ENCODE measurements at regions not wholly inside any gene's neighbourhood (a gene's known extent, or its start where the extent isn't known, plus 50 kb on each side); places are given as distances from the start of the nearest gene placed in this dataset.

- intact Hi-C loops (cut with DNase I) = no loop called here
- no peak for ATAC-seq
- TF ChIP-seq, protein P1, sequence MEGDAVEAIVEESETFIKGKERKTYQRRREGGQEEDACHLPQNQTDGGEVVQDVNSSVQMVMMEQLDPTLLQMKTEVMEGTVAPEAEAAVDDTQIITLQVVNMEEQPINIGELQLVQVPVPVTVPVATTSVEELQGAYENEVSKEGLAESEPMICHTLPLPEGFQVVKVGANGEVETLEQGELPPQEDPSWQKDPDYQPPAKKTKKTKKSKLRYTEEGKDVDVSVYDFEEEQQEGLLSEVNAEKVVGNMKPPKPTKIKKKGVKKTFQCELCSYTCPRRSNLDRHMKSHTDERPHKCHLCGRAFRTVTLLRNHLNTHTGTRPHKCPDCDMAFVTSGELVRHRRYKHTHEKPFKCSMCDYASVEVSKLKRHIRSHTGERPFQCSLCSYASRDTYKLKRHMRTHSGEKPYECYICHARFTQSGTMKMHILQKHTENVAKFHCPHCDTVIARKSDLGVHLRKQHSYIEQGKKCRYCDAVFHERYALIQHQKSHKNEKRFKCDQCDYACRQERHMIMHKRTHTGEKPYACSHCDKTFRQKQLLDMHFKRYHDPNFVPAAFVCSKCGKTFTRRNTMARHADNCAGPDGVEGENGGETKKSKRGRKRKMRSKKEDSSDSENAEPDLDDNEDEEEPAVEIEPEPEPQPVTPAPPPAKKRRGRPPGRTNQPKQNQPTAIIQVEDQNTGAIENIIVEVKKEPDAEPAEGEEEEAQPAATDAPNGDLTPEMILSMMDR (IDR thresholded peaks at IDR 0.05) = no peak
- DNase-seq = no peak
- no peaks in the 10 kb centered on the region for H3K36me3 ChIP-seq
- H3K9me3 ChIP-seq = no peaks in the 10 kb centered on the region
- H3K4me1 ChIP-seq = no peaks in the 10 kb centered on the region
- H3K27ac ChIP-seq = no peak overlapping the region
- no peaks in the 10 kb centered on the region for H3K27me3 ChIP-seq
- no peak overlapping the region for H3K4me3 ChIP-seq
Measured at GRCh38 chr14:101353422-101353821, 207.9 kb upstream of the DIO3 start.

DNA sequence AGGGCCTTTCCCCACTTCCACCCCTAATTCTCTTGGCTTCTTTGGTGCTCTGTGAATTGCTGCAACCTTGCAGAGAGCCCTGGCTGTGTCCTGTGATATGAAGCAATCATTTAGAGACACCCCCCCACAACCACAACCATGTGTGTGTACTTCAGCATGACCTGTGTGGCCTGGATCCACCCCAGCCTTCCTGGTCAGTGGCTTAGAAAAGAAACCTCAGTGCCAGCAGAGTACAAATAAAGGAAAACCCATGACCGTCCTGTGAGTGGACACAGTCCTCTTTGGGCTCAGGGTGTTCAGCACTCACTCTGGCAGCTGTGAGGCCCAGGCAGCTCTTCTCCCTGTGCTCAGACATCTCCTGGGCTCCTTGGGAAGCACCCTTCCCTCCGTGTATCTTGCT lies 206.6 kb upstream of the DIO3 start:
- H3K27ac ChIP-seq = no peak overlapping the region
- ATAC-seq = no peak
- no peaks in the 10 kb centered on the region for H3K27me3 ChIP-seq
- DNase-seq = no peak
- TF ChIP-seq, protein P1 (IDR thresholded peaks at IDR 0.05) = no peak
- no peaks in the 10 kb centered on the region for H3K36me3 ChIP-seq
- intact Hi-C loops (cut with DNase I) = no loop called here
- peaks cover 3% of the 10 kb centered on the region for H3K4me1 ChIP-seq
- H3K9me3 ChIP-seq = no peaks in the 10 kb centered on the region
- H3K4me3 ChIP-seq = no peak overlapping the region

DNA sequence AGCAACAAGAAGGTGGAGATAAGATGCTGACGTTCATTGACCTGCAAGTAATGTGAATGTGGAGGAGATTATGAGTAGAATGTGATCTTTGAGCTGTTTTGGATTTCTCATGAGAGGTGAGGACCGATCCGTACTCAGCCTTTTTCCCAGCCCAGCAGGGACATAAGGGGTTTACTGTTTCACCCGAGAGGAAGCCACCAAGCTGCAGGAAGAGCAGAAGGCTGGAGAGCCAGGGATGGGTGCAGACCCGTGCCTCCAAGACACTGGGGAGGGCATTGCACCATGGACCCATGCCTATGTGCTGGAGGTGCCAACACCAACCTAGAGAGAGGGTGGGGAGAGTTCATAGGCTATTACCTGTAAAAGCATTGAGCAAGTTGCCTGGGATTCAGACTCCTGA lies 206.0 kb upstream of the DIO3 start:
- DNase-seq (no peak), ATAC-seq (no peak)
- H3K9me3 ChIP-seq = no peaks in the 10 kb centered on the region
- no peak overlapping the region for H3K27ac ChIP-seq
- TF ChIP-seq, protein P1 (IDR thresholded peaks at IDR 0.05) = no peak
- no peaks in the 10 kb centered on the region for H3K27me3 ChIP-seq
- H3K4me3 ChIP-seq = no peak overlapping the region
- H3K4me1 ChIP-seq = peaks cover 4% of the 10 kb centered on the region
- no peaks in the 10 kb centered on the region for H3K36me3 ChIP-seq
- intact Hi-C loops (cut with DNase I) = no loop called here

DNA sequence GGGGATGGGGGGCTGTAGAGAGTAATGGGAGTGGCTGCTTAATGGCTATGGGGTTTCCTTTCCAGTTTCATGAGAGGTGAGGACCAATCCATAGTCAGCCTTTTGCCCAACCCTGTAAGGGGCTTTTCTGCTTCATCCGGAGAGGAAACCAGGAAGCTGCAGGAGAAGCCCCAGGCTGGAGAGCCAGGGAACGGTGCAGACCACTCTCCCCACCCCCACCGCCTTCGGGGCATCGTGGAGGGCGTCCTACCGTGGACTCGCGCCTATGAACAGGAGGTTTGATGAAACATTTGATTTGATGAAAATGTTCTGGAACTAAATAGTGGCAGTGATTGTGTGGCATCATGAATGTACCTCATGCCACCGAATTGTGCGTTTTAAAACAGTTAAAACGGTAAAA lies 204.3 kb upstream of the DIO3 start:
- Histone ChIP-seq H3K9me3 (no peaks in the 10 kb centered on the region), H3K4me1 (peaks cover 14% of the 10 kb centered on the region), H3K27ac (no peak overlapping the region), H3K4me3 (no peak overlapping the region), H3K27me3 (no peaks in the 10 kb centered on the region), H3K36me3 (no peaks in the 10 kb centered on the region)
- DNase-seq = no peak
- intact Hi-C loops (cut with DNase I) = no loop called here
- ATAC-seq = no peak
- TF ChIP-seq, protein P1 (IDR thresholded peaks at IDR 0.05) = no peak

GRCh38 chr14:101357559-101358319 lies 203.6 kb upstream of the DIO3 start:
- ATAC-seq (no peak), DNase-seq (no peak)
- H3K27ac ChIP-seq = no peak overlapping the region
- no peaks in the 10 kb centered on the region for H3K36me3 ChIP-seq
- TF ChIP-seq, protein P1 (IDR thresholded peaks at IDR 0.05) = no peak
- no peaks in the 10 kb centered on the region for H3K9me3 ChIP-seq
- peaks cover 14% of the 10 kb centered on the region for H3K4me1 ChIP-seq
- intact Hi-C loops (cut with DNase I) = no loop called here
- H3K27me3 ChIP-seq = no peaks in the 10 kb centered on the region
- no peak overlapping the region for H3K4me3 ChIP-seq

All from upper lobe of right lung (tissue), 1 donor.